SW 1271 (cell line): ENCODE measurements at regions not wholly inside any gene's neighbourhood (a gene's known extent, or its start where the extent isn't known, plus 50 kb on each side); places are given as distances from the start of the nearest gene placed in this dataset.
"Not testable (repeated sequence)": the region's sequence is repeated elsewhere in the genome, so short reads cannot be mapped to it uniquely, and the experiment has no call there.

Experiments used
- DNase-seq, 2 experiments: peaks; one replicate each; lab custom pipeline; 2025; lab: John Stamatoyannopoulos, UW

- DNase-seq = no peak
Observed at GRCh38 chr6:147667082-147667481, 158.6 kb downstream of the SAMD5 start.

GRCh38 chr6:147674099-147674498 lies 165.6 kb downstream of the SAMD5 start:
- no peak for DNase-seq

- DNase-seq = no peak
Observed at GRCh38 chr6:147674794-147675193, 166.3 kb downstream of the SAMD5 start.

GRCh38 chr6:147675281-147675680 lies 166.8 kb downstream of the SAMD5 start:
- no peak for DNase-seq

GRCh38 chr6:147676495-147677199 lies 168.2 kb downstream of the SAMD5 start:
- DNase-seq = no peak

- DNase-seq = no peak
Observed at GRCh38 chr6:147677647-147678046, 169.2 kb downstream of the SAMD5 start.

GRCh38 chr6:147678253-147678652 lies 169.8 kb downstream of the SAMD5 start:
- DNase-seq = no peak

GRCh38 chr6:147684906-147685305 lies 176.4 kb downstream of the SAMD5 start:
- no peak for DNase-seq

GRCh38 chr6:147689398-147689797 lies 180.9 kb downstream of the SAMD5 start:
- DNase-seq = peak in 1 of 2 experiments; percentile 25

GRCh38 chr6:147691446-147691845 lies 183.0 kb downstream of the SAMD5 start:
- DNase-seq = no peak

- no peak for DNase-seq
Observed at GRCh38 chr6:147693181-147693580, 184.7 kb downstream of the SAMD5 start.

- DNase-seq = not testable (repeated sequence)
Observed at GRCh38 chr6:147694556-147694955, 186.1 kb downstream of the SAMD5 start.

GRCh38 chr6:147695819-147696218 lies 187.3 kb downstream of the SAMD5 start:
- DNase-seq = no peak

GRCh38 chr6:147699140-147699539 lies 190.7 kb downstream of the SAMD5 start:
- DNase-seq = no peak

GRCh38 chr6:147699637-147700036 lies 191.1 kb downstream of the SAMD5 start:
- peak in 1 of 2 experiments; percentile 43 for DNase-seq

GRCh38 chr6:147700436-147701209 lies 192.1 kb downstream of the SAMD5 start:
- DNase-seq = no peak

- no peak for DNase-seq
Observed at GRCh38 chr6:147704691-147705090, 196.2 kb downstream of the SAMD5 start.

GRCh38 chr6:147707524-147707923 lies 199.0 kb downstream of the SAMD5 start:
- no peak for DNase-seq

- DNase-seq = no peak
Observed at GRCh38 chr6:147708170-147708569, 199.7 kb downstream of the SAMD5 start.

- DNase-seq = peak in 1 of 2 experiments; percentile 24
Observed at GRCh38 chr6:147709396-147710272, 201.1 kb downstream of the SAMD5 start.

- DNase-seq = no peak
Observed at GRCh38 chr6:147710890-147711289, 202.4 kb downstream of the SAMD5 start.

GRCh38 chr6:147711476-147711875 lies 203.0 kb downstream of the SAMD5 start:
- DNase-seq = no peak
